ENCODE measurements at regions not wholly inside any gene's neighbourhood (a gene's known extent, or its start where the extent isn't known, plus 50 kb on each side); places are given as distances from the start of the nearest gene placed in this dataset.

GRCh38 chr6:23111984-23112383 lies 542.6 kb downstream of the HDGFL1 start:
- TF ChIP-seq USF2 (IDR thresholded peaks at IDR 0.05; ENCODE audit: low read depth, low read length) (no peak), CTCF (conservative IDR thresholded peaks at IDR 0.05; ENCODE audit: low read depth, low read length) (no peak), BHLHE40 (IDR thresholded peaks at IDR 0.05; ENCODE audit: low read depth, low read length) (no peak), POLR2A (IDR thresholded peaks at IDR 0.05; ENCODE audit: low read depth, low read length) (no peak), MXI1 (IDR thresholded peaks at IDR 0.05; ENCODE audit: borderline replicate concordance, low read depth, low read length) (no peak), FOS (IDR thresholded peaks at IDR 0.05; ENCODE audit: low read depth, low read length) (no peak), CHD1 (IDR thresholded peaks at IDR 0.05; ENCODE audit: low read depth, low read length) (no peak), RFX5 (IDR thresholded peaks at IDR 0.05; ENCODE audit: low read depth, low read length) (no peak)
